ENCODE measurements at regions not wholly inside any gene's neighbourhood (a gene's known extent, or its start where the extent isn't known, plus 50 kb on each side); places are given as distances from the start of the nearest gene placed in this dataset.

DNA sequence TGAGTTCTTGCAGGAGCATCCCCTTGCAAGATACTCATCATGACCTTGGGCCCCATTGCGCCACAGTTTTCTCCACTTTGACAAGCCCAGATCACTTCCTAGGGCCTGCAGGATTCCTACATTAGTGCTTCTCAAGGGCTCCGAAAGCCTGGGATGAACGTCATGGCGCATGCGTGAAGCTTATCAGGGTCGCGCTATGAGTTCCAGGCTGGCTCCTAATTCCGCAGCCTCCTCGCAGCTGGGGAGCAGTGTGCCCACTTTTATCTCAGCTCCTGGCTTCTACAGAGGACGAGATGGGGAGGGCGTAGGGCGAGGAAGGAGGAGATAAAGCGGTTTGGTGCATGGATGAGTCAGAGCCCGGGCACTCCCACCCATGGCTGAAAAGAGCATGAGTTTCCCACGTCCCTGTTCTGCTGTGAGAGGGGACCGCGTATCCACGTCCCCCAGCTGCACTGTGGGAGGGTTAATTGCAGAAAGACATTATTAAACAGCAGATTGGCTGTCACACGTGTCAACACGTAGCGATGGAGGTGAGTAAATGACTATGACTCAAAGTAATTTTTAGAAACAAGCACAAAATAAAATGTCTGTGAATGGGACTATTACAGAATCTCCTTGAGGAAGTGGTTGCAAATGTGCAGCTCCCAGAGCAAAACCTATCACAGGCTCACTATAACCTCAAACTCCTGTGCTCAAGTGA lies 72.9 kb upstream of the DSP start:
- H3K4me1 ChIP-seq (ENCODE audit: control insufficient read depth in 2 of 2, insufficient read depth in 2 of 2, low read length in 2 of 2), result no peaks in the 10 kb centered on the region
- no peak overlapping the region for H3K27ac ChIP-seq (ENCODE audit: low read depth in 1 of 2, low read length in 1 of 2)
- H3K9me3 ChIP-seq (ENCODE audit: control insufficient read depth in 2 of 2, insufficient read depth in 1 of 2, low read length in 1 of 2), result no peaks in the 10 kb centered on the region
- no peak overlapping the region for H3K4me3 ChIP-seq (ENCODE audit: low read length in 2 of 2)
- H3K36me3 ChIP-seq (ENCODE audit: control insufficient read depth in 2 of 2, insufficient read depth in 2 of 2, low read length in 1 of 2), result no peaks in the 10 kb centered on the region
- WGBS, result 69% methylated on average over 21 of the region's 21 CpGs
- H3K27me3 ChIP-seq (ENCODE audit: control insufficient read depth in 2 of 2, insufficient read depth in 1 of 2, low read length in 1 of 2), result peaks cover 0 to 5% of the 10 kb centered on the region in 2 donors
- DNase-seq (ENCODE audit: low read depth in 6 of 9, low spot score in 9 of 9), result no peak

DNA sequence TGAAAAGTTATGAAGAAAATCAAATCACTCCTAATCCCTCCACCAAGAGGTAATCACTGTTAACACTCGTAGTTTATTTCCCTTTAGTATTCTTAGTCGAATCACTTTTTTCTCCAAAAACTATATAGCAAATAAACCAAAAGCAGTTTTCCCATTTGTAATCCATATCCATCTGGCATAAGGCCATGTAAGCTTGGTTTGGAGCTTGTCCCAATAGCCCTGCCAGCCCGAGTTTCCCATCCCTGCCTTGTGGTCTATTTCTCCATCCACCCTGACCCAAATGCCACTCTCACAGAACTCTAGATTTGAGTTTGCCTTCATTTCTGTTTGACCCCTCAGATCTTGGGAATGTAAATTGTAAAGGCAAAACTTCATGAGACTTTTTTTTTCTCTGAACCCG lies 71.8 kb upstream of the DSP start:
- DNase-seq (ENCODE audit: low read depth in 6 of 9, low spot score in 9 of 9), result no peak

DNA sequence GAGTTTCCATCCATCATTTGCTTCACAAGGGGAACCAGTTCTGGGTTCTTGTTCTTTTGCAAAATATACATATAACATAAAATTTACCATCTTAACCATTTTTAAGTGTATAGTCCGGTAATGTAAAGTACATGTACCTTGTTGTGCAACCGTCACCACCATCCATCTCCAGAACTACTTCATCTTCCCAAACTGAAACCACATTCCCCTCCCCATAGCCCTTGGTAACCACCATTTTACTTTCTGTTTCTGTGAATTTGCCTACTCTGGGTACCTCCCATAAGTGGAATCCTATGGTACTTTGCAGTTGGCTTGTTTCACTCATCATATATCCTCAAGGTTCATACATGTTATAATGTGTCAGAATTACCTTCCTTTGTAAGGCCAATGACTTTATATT lies 70.3 kb upstream of the DSP start:
- Histone ChIP-seq H3K4me1 (ENCODE audit: control insufficient read depth in 2 of 2, insufficient read depth in 2 of 2, low read length in 2 of 2) (no peaks in the 10 kb centered on the region), H3K9me3 (ENCODE audit: control insufficient read depth in 2 of 2, insufficient read depth in 1 of 2, low read length in 1 of 2) (no peaks in the 10 kb centered on the region), H3K27ac (ENCODE audit: low read depth in 1 of 2, low read length in 1 of 2) (no peak overlapping the region), H3K36me3 (ENCODE audit: control insufficient read depth in 2 of 2, insufficient read depth in 2 of 2, low read length in 1 of 2) (no peaks in the 10 kb centered on the region), H3K27me3 (ENCODE audit: control insufficient read depth in 2 of 2, insufficient read depth in 1 of 2, low read length in 1 of 2) (peaks cover 0 to 5% of the 10 kb centered on the region in 2 donors), H3K4me3 (ENCODE audit: low read length in 2 of 2) (no peak overlapping the region)
- WGBS, result 79% methylated on average over 2 of the region's 2 CpGs
- DNase-seq (ENCODE audit: low read depth in 6 of 9, low spot score in 9 of 9), result no peak

More for the DNA sequence above, 71.8 kb upstream of the DSP start:
- Histone ChIP-seq H3K27ac (ENCODE audit: low read depth in 1 of 2, low read length in 1 of 2) (no peak overlapping the region), H3K4me3 (ENCODE audit: low read length in 2 of 2) (no peak overlapping the region), H3K27me3 (ENCODE audit: control insufficient read depth in 2 of 2, insufficient read depth in 1 of 2, low read length in 1 of 2) (peaks cover 0 to 5% of the 10 kb centered on the region in 2 donors), H3K4me1 (ENCODE audit: control insufficient read depth in 2 of 2, insufficient read depth in 2 of 2, low read length in 2 of 2) (no peaks in the 10 kb centered on the region), H3K36me3 (ENCODE audit: control insufficient read depth in 2 of 2, insufficient read depth in 2 of 2, low read length in 1 of 2) (no peaks in the 10 kb centered on the region), H3K9me3 (ENCODE audit: control insufficient read depth in 2 of 2, insufficient read depth in 1 of 2, low read length in 1 of 2) (no peaks in the 10 kb centered on the region)
- 93% methylated on average over 4 of the region's 4 CpGs for WGBS

DNA sequence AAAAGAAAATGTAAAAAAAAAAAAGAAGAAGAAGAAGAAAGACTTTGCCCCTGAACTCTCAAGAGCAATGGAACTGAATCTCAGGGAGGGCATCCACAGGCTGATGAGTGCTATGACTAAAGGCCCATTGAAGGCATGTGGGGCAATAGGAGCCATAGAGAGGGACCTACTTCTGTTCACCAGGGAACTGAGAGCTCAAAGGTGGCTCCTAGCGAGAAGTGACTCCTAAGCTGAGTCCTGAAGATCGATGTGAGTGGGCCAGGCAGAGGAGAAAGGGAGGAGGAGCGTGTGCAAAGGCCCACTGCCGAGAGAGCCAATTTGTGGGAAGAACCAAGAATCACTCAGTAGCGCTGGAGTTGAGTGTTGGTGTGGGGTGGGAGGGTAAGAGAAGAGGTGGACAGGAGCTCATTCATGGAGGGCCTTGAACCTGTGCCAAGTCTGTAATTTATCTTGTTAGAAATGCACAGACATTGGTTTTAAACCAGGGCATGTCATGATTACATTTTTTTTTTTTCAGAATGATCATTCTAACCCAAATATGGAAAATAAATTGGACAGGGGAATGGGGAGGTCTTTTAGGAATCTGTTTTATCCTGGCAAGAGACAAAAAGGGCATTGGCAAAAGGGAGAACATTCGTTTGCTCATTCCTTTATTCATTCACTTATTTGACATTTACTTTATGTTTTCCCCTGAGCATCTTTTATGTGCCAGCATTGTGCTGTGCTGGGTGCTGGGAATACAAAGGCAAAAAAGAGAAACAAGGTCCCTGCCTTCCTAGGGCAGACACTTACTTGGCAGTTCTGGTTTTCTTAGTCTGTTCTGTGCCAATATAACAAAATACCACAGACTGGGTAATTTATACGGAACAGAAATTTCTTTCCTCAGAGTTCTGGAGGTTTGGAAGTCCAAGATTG lies 67.4 kb upstream of the DSP start:
- WGBS, result 97% methylated on average over 7 of the region's 7 CpGs
- Histone ChIP-seq H3K27me3 (ENCODE audit: control insufficient read depth in 2 of 2, insufficient read depth in 1 of 2, low read length in 1 of 2) (no peaks in the 10 kb centered on the region), H3K9me3 (ENCODE audit: control insufficient read depth in 2 of 2, insufficient read depth in 1 of 2, low read length in 1 of 2) (no peaks in the 10 kb centered on the region), H3K36me3 (ENCODE audit: control insufficient read depth in 2 of 2, insufficient read depth in 2 of 2, low read length in 1 of 2) (no peaks in the 10 kb centered on the region), H3K27ac (ENCODE audit: low read depth in 1 of 2, low read length in 1 of 2) (no peak overlapping the region), H3K4me3 (ENCODE audit: low read length in 2 of 2) (no peak overlapping the region), H3K4me1 (ENCODE audit: control insufficient read depth in 2 of 2, insufficient read depth in 2 of 2, low read length in 2 of 2) (no peaks in the 10 kb centered on the region)
- DNase-seq (ENCODE audit: low read depth in 6 of 9, low spot score in 9 of 9), result no peak

DNA sequence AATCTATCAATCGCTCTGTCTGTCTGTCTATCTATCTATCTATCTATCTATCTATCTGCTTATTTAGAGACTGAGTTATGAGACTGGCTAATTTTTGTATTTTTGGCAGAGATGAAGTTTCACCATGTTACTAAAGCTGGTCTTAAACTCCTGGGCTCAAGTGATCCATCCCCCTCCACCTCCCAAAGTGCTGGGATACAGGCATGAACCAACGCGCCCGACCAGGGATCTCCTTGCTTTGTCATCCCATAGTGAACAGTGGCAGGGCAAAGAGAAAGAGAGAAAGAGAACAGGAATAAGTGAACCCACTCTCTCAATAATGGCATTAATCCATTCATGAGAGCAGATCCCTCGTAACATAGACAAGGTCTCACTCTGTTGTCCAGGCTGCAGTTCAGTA lies 66.4 kb upstream of the DSP start:
- H3K4me1 ChIP-seq (ENCODE audit: control insufficient read depth in 2 of 2, insufficient read depth in 2 of 2, low read length in 2 of 2), result no peaks in the 10 kb centered on the region
- no peaks in the 10 kb centered on the region for H3K27me3 ChIP-seq (ENCODE audit: control insufficient read depth in 2 of 2, insufficient read depth in 1 of 2, low read length in 1 of 2)
- H3K4me3 ChIP-seq (ENCODE audit: low read length in 2 of 2), result no peak overlapping the region
- no peak overlapping the region for H3K27ac ChIP-seq (ENCODE audit: low read depth in 1 of 2, low read length in 1 of 2)
- H3K9me3 ChIP-seq (ENCODE audit: control insufficient read depth in 2 of 2, insufficient read depth in 1 of 2, low read length in 1 of 2), result no peaks in the 10 kb centered on the region
- no peaks in the 10 kb centered on the region for H3K36me3 ChIP-seq (ENCODE audit: control insufficient read depth in 2 of 2, insufficient read depth in 2 of 2, low read length in 1 of 2)
- 91% methylated on average over 5 of the region's 5 CpGs for WGBS
- no peak for DNase-seq (ENCODE audit: low read depth in 6 of 9, low spot score in 9 of 9)

DNA sequence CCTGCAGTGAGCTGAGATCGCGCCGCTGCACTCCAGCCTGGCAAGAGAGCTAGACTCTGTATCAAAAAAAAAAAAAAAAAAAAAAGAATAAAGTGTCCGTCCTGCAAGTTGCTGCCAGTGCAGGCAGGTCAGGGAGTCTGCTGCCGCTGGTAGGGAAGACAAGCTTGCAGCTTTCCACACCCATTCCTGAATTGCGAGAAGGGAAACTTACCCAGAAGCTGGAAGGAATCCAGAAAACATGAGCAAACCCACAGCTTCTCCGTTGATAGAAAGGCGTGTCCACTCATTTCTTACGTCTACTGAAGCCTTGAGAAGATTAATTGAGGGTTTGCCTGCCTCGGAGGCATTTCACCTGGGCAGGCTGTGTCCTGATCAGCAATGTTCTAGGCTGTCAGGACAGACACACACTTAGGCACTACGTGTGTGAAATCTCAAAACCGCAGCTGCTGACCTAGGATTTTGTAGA lies 61.6 kb upstream of the DSP start:
- 85% methylated on average over 12 of the region's 12 CpGs for WGBS
- DNase-seq (ENCODE audit: low read depth in 6 of 9, low spot score in 9 of 9), result peak in 4 of 9 donors; percentile 2 to 36 (median 14)

DNA sequence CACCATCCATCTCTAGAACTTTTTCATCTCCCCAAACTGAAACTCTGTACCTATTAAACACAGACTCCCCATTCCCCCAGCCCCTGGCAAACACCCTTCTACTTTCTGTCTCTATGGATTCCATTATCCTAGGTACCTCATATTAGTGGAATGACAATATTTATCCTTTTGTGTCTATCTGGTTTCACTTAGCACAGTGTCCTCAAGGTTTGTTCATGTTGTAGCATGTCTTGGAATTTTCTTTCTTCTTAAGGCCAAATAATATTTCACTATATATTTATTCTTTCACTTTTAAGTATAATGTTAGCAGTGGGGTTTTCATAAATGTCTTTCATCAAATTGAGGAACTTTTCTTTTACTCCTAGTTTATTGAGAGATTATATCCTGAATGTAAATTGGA lies 56.8 kb upstream of the DSP start:
- H3K27ac ChIP-seq (ENCODE audit: low read depth in 1 of 2, low read length in 1 of 2), result no peak overlapping the region
- peaks cover 0 to 3% of the 10 kb centered on the region in 2 donors for H3K9me3 ChIP-seq (ENCODE audit: control insufficient read depth in 2 of 2, insufficient read depth in 1 of 2, low read length in 1 of 2)
- H3K27me3 ChIP-seq (ENCODE audit: control insufficient read depth in 2 of 2, insufficient read depth in 1 of 2, low read length in 1 of 2), result peaks cover 0 to 2% of the 10 kb centered on the region in 2 donors
- H3K4me1 ChIP-seq (ENCODE audit: control insufficient read depth in 2 of 2, insufficient read depth in 2 of 2, low read length in 2 of 2), result no peaks in the 10 kb centered on the region
- no peak for DNase-seq (ENCODE audit: low read depth in 6 of 9, low spot score in 9 of 9)
- H3K36me3 ChIP-seq (ENCODE audit: control insufficient read depth in 2 of 2, insufficient read depth in 2 of 2, low read length in 1 of 2), result no peaks in the 10 kb centered on the region
- no peak overlapping the region for H3K4me3 ChIP-seq (ENCODE audit: low read length in 2 of 2)

More for the DNA sequence above, 61.6 kb upstream of the DSP start:
- Histone ChIP-seq H3K27ac (ENCODE audit: low read depth in 1 of 2, low read length in 1 of 2) (peak overlapping the region in 1 of 2 donors; percentile 40), H3K4me1 (ENCODE audit: control insufficient read depth in 2 of 2, insufficient read depth in 2 of 2, low read length in 2 of 2) (no peaks in the 10 kb centered on the region), H3K36me3 (ENCODE audit: control insufficient read depth in 2 of 2, insufficient read depth in 2 of 2, low read length in 1 of 2) (no peaks in the 10 kb centered on the region), H3K4me3 (ENCODE audit: low read length in 2 of 2) (no peak overlapping the region), H3K27me3 (ENCODE audit: control insufficient read depth in 2 of 2, insufficient read depth in 1 of 2, low read length in 1 of 2) (no peaks in the 10 kb centered on the region), H3K9me3 (ENCODE audit: control insufficient read depth in 2 of 2, insufficient read depth in 1 of 2, low read length in 1 of 2) (no peaks in the 10 kb centered on the region)

DNA sequence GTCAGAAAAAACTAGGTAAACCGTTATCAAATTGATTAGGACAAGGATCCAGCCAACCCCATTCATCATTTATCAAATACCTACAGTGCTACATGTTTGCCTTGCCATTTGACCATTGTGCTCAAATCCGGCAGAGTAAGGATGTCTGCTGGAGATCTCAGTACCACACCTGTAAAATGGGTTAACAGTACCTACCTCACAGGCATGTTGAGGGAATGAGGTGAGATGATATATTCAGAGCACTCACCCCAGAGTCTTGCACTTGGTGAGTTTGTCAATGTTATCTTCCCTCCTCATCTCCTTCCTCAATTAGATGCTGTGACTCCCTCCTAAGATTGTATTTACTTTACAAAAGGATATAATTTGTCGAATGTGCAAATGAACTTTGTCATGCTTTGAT lies 54.5 kb upstream of the DSP start:
- peaks cover 0 to 3% of the 10 kb centered on the region in 2 donors for H3K9me3 ChIP-seq (ENCODE audit: control insufficient read depth in 2 of 2, insufficient read depth in 1 of 2, low read length in 1 of 2)
- no peaks in the 10 kb centered on the region for H3K36me3 ChIP-seq (ENCODE audit: control insufficient read depth in 2 of 2, insufficient read depth in 2 of 2, low read length in 1 of 2)
- H3K4me1 ChIP-seq (ENCODE audit: control insufficient read depth in 2 of 2, insufficient read depth in 2 of 2, low read length in 2 of 2), result no peaks in the 10 kb centered on the region
- no peak overlapping the region for H3K4me3 ChIP-seq (ENCODE audit: low read length in 2 of 2)
- WGBS, result 95% methylated on average over 3 of the region's 3 CpGs
- DNase-seq (ENCODE audit: low read depth in 6 of 9, low spot score in 9 of 9), result no peak
- peaks cover 0 to 10% of the 10 kb centered on the region in 2 donors for H3K27me3 ChIP-seq (ENCODE audit: control insufficient read depth in 2 of 2, insufficient read depth in 1 of 2, low read length in 1 of 2)
- H3K27ac ChIP-seq (ENCODE audit: low read depth in 1 of 2, low read length in 1 of 2), result no peak overlapping the region

DNA sequence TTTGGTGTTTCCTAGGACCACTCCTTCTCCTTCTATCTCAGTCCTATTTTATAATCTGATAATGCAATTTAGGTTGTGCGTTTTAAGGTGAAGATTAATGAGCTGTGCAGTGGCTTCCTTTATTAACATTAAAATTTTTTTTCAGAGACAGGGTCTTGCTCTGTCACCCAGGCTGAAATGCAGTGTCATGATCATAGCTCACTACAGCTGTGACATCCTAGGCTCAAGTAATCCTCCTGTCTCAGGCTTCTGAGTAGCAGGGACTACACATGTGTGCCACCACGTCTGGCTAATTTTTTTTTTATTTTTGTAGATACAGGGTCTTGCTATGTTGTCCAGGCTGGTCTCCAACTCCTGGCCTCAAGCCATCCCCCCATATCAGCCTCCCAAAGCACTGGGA lies 53.0 kb upstream of the DSP start:
- DNase-seq (ENCODE audit: low read depth in 6 of 9, low spot score in 9 of 9), result no peak
- WGBS, result 72% methylated on average over 2 of the region's 2 CpGs
- H3K36me3 ChIP-seq (ENCODE audit: control insufficient read depth in 2 of 2, insufficient read depth in 2 of 2, low read length in 1 of 2), result no peaks in the 10 kb centered on the region
- peaks cover 0 to 3% of the 10 kb centered on the region in 2 donors for H3K9me3 ChIP-seq (ENCODE audit: control insufficient read depth in 2 of 2, insufficient read depth in 1 of 2, low read length in 1 of 2)
- no peak overlapping the region for H3K4me3 ChIP-seq (ENCODE audit: low read length in 2 of 2)
- peaks cover 0 to 10% of the 10 kb centered on the region in 2 donors for H3K27me3 ChIP-seq (ENCODE audit: control insufficient read depth in 2 of 2, insufficient read depth in 1 of 2, low read length in 1 of 2)
- no peaks in the 10 kb centered on the region for H3K4me1 ChIP-seq (ENCODE audit: control insufficient read depth in 2 of 2, insufficient read depth in 2 of 2, low read length in 2 of 2)
- H3K27ac ChIP-seq (ENCODE audit: low read depth in 1 of 2, low read length in 1 of 2), result no peak overlapping the region
